MM.1S (cell line): ENCODE measurements at regions not wholly inside any gene's neighbourhood (a gene's known extent, or its start where the extent isn't known, plus 50 kb on each side); places are given as distances from the start of the nearest gene placed in this dataset.

Experiments
- DNase-seq: peaks from one replicate; pipeline ENCODE4 v3.0.0-alpha.2; 2015
- H2AFZ ChIP-seq: fragments of 300-600 bp; sonication (generic); 2 replicates; pipeline ENCODE4 v1.6.0; 2016; ENCODE audit warnings: antibody characterized with exemption, low read length
- H3F3A ChIP-seq: fragments of 300-600 bp; sonication (generic); 2 replicates; pipeline ENCODE4 v1.6.1; 2016; ENCODE audit warnings: mild to moderate bottlenecking, antibody characterized with exemption, low read length, moderate library complexity, mixed read lengths; ENCODE audit not compliant: insufficient read depth
- H3K27ac ChIP-seq: fragments of 300-600 bp; sonication (generic); 2 replicates; pipeline ENCODE4 v1.5.1; 2016; ENCODE audit warnings: mild to moderate bottlenecking, low read length
- H3K27me3 ChIP-seq: fragments of 300-600 bp; sonication (generic); replicated peaks from 2 replicates; pipeline ENCODE4 v1.6.0; 2016; ENCODE audit warnings: low read length; ENCODE audit not compliant: insufficient read depth
- H3K36me3 ChIP-seq: fragments of 300-600 bp; sonication (generic); replicated peaks from 2 replicates; pipeline ENCODE4 v1.6.1; 2016; ENCODE audit warnings: mild to moderate bottlenecking, low read length, mixed read lengths; ENCODE audit not compliant: insufficient read depth
- H3K4me1 ChIP-seq: fragments of 300-600 bp; sonication (generic); 2 replicates; pipeline ENCODE4 v1.6.1; 2016; ENCODE audit warnings: low read length, mixed read lengths
- H3K4me2 ChIP-seq: fragments of 300-600 bp; sonication (generic); 2 replicates; pipeline ENCODE4 v1.6.0; 2016; ENCODE audit warnings: low read depth, low read length
- H3K4me3 ChIP-seq: fragments of 300-600 bp; sonication (generic); 2 replicates; pipeline ENCODE4 v1.5.1; 2016; ENCODE audit warnings: low read length, mixed read lengths
- H3K79me2 ChIP-seq: fragments of 300-600 bp; sonication (generic); 2 replicates; pipeline ENCODE4 v1.6.1; 2016; ENCODE audit warnings: mixed run types, low read length, mixed read lengths
- H3K9ac ChIP-seq: fragments of 300-600 bp; sonication (generic); 2 replicates; pipeline ENCODE4 v1.6.1; 2016; ENCODE audit warnings: low read length, mixed read lengths
- H3K9me2 ChIP-seq: fragments of 300-600 bp; sonication (generic); replicated peaks from 2 replicates; pipeline ENCODE4 v1.6.1; 2016; ENCODE audit warnings: mild to moderate bottlenecking, low read length, mixed read lengths; ENCODE audit not compliant: insufficient read depth
- H3K9me3 ChIP-seq: fragments of 300-600 bp; sonication (generic); replicated peaks from 2 replicates; pipeline ENCODE4 v1.6.1; 2016; ENCODE audit warnings: mild to moderate bottlenecking, low read length, mixed read lengths; ENCODE audit not compliant: insufficient read depth
- H4K20me1 ChIP-seq: fragments of 300-600 bp; sonication (generic); 2 replicates; pipeline ENCODE4 v1.6.1; 2016; ENCODE audit warnings: mild to moderate bottlenecking, low read length, moderate library complexity, mixed read lengths; ENCODE audit not compliant: insufficient read depth
- CTCF ChIP-seq: fragments of 300-600 bp; sonication (generic); IDR thresholded peaks from 2 replicates; pipeline ENCODE4 v1.5.1; 2016; ENCODE audit warnings: antibody characterized with exemption, low read length, mixed read lengths
- EZH2 ChIP-seq: fragments of 300-600 bp; sonication (generic); optimal IDR thresholded peaks from 2 replicates; pipeline ENCODE3; 2017; ENCODE audit warnings: low read depth, mild to moderate bottlenecking, antibody characterized with exemption, low read length, mixed read lengths
- EZH2phosphoT487 ChIP-seq: fragments of 300-600 bp; sonication (generic); IDR thresholded peaks from 2 replicates; pipeline ENCODE4 v1.6.1; 2018; ENCODE audit warnings: antibody characterized with exemption, low read length

- no peaks in the 10 kb centered on the region for H3K4me1 ChIP-seq
- H4K20me1 ChIP-seq = no peaks in the 10 kb centered on the region
- H3K27ac ChIP-seq = no peak overlapping the region
- no peak for TF ChIP-seq CTCF
- no peak for TF ChIP-seq EZH2phosphoT487
- TF ChIP-seq EZH2 = no peak
- no peaks in the 10 kb centered on the region for H3F3A ChIP-seq
- no peaks in the 10 kb centered on the region for H3K79me2 ChIP-seq
- H3K4me2 ChIP-seq = no peak overlapping the region
- H3K36me3 ChIP-seq = no peaks in the 10 kb centered on the region
- H3K9me3 ChIP-seq = no peaks in the 10 kb centered on the region
- no peaks in the 10 kb centered on the region for H3K27me3 ChIP-seq
- H2AFZ ChIP-seq = no peak overlapping the region
- no peak overlapping the region for H3K9ac ChIP-seq
- DNase-seq = no peak
- no peak overlapping the region for H3K4me3 ChIP-seq
- H3K9me2 ChIP-seq = no peaks in the 10 kb centered on the region
Observed at GRCh38 chr14:89635615-89636014, 218.6 kb upstream of the FOXN3 start.

GRCh38 chr14:89634037-89634436 lies 217.0 kb upstream of the FOXN3 start:
- no peak overlapping the region for H3K4me2 ChIP-seq
- no peaks in the 10 kb centered on the region for H3K36me3 ChIP-seq
- TF ChIP-seq EZH2phosphoT487 (no peak), CTCF (no peak), EZH2 (no peak)
- no peaks in the 10 kb centered on the region for H3K79me2 ChIP-seq
- no peaks in the 10 kb centered on the region for H3K4me1 ChIP-seq
- no peak overlapping the region for H3K27ac ChIP-seq
- DNase-seq = no peak
- no peaks in the 10 kb centered on the region for H4K20me1 ChIP-seq
- H3K4me3 ChIP-seq = no peak overlapping the region
- H3K27me3 ChIP-seq = no peaks in the 10 kb centered on the region
- no peaks in the 10 kb centered on the region for H3F3A ChIP-seq
- no peak overlapping the region for H2AFZ ChIP-seq
- H3K9me2 ChIP-seq = no peaks in the 10 kb centered on the region
- H3K9me3 ChIP-seq = no peaks in the 10 kb centered on the region
- no peak overlapping the region for H3K9ac ChIP-seq

GRCh38 chr14:89630101-89630829 lies 213.2 kb upstream of the FOXN3 start:
- DNase-seq = no peak
- H3K4me3 ChIP-seq = no peak overlapping the region
- no peaks in the 10 kb centered on the region for H3K27me3 ChIP-seq
- H3K4me1 ChIP-seq = no peaks in the 10 kb centered on the region
- H3K9ac ChIP-seq = no peak overlapping the region
- no peak overlapping the region for H3K27ac ChIP-seq
- H3F3A ChIP-seq = no peaks in the 10 kb centered on the region
- H4K20me1 ChIP-seq = no peaks in the 10 kb centered on the region
- no peak overlapping the region for H3K4me2 ChIP-seq
- no peaks in the 10 kb centered on the region for H3K79me2 ChIP-seq
- H3K9me3 ChIP-seq = no peaks in the 10 kb centered on the region
- no peak for TF ChIP-seq CTCF
- no peak for TF ChIP-seq EZH2phosphoT487
- no peak for TF ChIP-seq EZH2
- H3K9me2 ChIP-seq = no peaks in the 10 kb centered on the region
- H2AFZ ChIP-seq = no peak overlapping the region
- no peaks in the 10 kb centered on the region for H3K36me3 ChIP-seq
